Esophagus squamous epithelium (tissue), 5 donors: ENCODE measurements at regions not wholly inside any gene's neighbourhood (a gene's known extent, or its start where the extent isn't known, plus 50 kb on each side); places are given as distances from the start of the nearest gene placed in this dataset.

Source experiments
- DNase-seq: peaks from one replicate; lab custom pipeline; 2025; lab: John Stamatoyannopoulos, UW
- H3K27ac ChIP-seq, 4 donors: fragments of 200-600 bp; sonication (generic); one replicate each; pipeline ENCODE4 v1.5.1; 2016 to 2019; ENCODE audit warnings: mild to moderate bottlenecking in 1 of 4
- H3K27me3 ChIP-seq, 4 donors: fragments of 200-600 bp; sonication (generic); 1 replicate in 3 of 4; 2 replicates in 1 of 4; pipeline versions ENCODE4 v1.5.1 to v1.6.0; 2017 to 2021; ENCODE audit warnings: antibody characterized with exemption in 1 of 4
- H3K36me3 ChIP-seq, 3 donors: fragments of 200-600 bp; sonication (generic); one replicate each; pipeline ENCODE4 v1.5.1; 2016 to 2019
- H3K4me1 ChIP-seq, 3 donors: fragments of 200-600 bp; sonication (generic); one replicate each; pipeline ENCODE4 v1.5.1; 2017 to 2019
- H3K4me3 ChIP-seq, 4 donors: fragments of 200-600 bp; sonication (generic); 1 replicate in 3 of 4; 2 replicates in 1 of 4; pipeline ENCODE4 v1.5.1; 2016 to 2019; ENCODE audit warnings: mild to moderate bottlenecking in 2 of 4, moderate library complexity in 1 of 4
- H3K9me3 ChIP-seq, 3 donors: fragments of 200-600 bp; sonication (generic); one replicate each; pipeline ENCODE4 v1.5.1; 2016 to 2019
- CTCF ChIP-seq, 6 experiments: fragments of 450-650 bp in 4 of 6; fragments of 200-600 bp in 2 of 6; sonication (generic) in 2 of 6; IDR thresholded peaks; one replicate each; pipeline ENCODE4 v1.5.1; 2016 to 2019; ENCODE audit warnings: antibody characterized with exemption in 6 of 6, mild to moderate bottlenecking in 4 of 6, moderate library complexity in 4 of 6
- POLR2A ChIP-seq, 4 donors: fragments of 450-650 bp; IDR thresholded peaks; one replicate each; pipeline ENCODE4 v1.6.1; 2017; ENCODE audit warnings: antibody characterized with exemption in 4 of 4, mild to moderate bottlenecking in 4 of 4, moderate library complexity in 3 of 4
- WGBS, 2 donors: methylation state at CpG; one replicate each; pipeline ENCODE4 v1.1.5; 2018; 5-methylcytosine and 5-hydroxymethylcytosine counted together
- intact Hi-C: fragments of 100-400 bp; cut with DNase I; formaldehyde crosslinking; loops from one replicate; pipeline ENCODE4 v1.15.0; 2022
- donor health status: DM: yes; HTN: yes; CAD: no.

- Histone ChIP-seq H3K27me3 (no peaks in the 10 kb centered on the region), H3K36me3 (no peaks in the 10 kb centered on the region), H3K27ac (no peak overlapping the region), H3K4me3 (no peak overlapping the region), H3K4me1 (no peaks in the 10 kb centered on the region), H3K9me3 (peaks cover 0 to 3% (median 0%) of the 10 kb centered on the region in 3 donors)
- no peak for TF ChIP-seq POLR2A (IDR thresholded peaks at IDR 0.05)
- TF ChIP-seq CTCF (IDR thresholded peaks at IDR 0.05): no peak
- DNase-seq: no peak
- intact Hi-C loops: no loop called here
Observed at GRCh38 chr2:125562924-125563323, 1093.0 kb upstream of the GYPC start.

- no peaks in the 10 kb centered on the region for H3K27me3 ChIP-seq
- H3K4me3 ChIP-seq: no peak overlapping the region
- no peaks in the 10 kb centered on the region for H3K4me1 ChIP-seq
- TF ChIP-seq POLR2A (IDR thresholded peaks at IDR 0.05) (no peak), CTCF (IDR thresholded peaks at IDR 0.05) (no peak)
- 37 to 65% methylated on average over 4 of the region's 4 CpGs for WGBS, 2 donors
- H3K27ac ChIP-seq: no peak overlapping the region
- H3K36me3 ChIP-seq: no peaks in the 10 kb centered on the region
- DNase-seq: no peak
- intact Hi-C loops: no loop called here
- H3K9me3 ChIP-seq: peaks cover 0 to 3% (median 0%) of the 10 kb centered on the region in 3 donors
Observed at GRCh38 chr2:125564471-125564870, 1091.5 kb upstream of the GYPC start.

GRCh38 chr2:125566422-125566821, 1089.5 kb upstream of the GYPC start:
- intact Hi-C loops: no loop called here
- WGBS, 2 donors: 54 to 58% methylated on average over 3 of the region's 3 CpGs

GRCh38 chr2:125567100-125567499, 1088.9 kb upstream of the GYPC start:
- no peak overlapping the region for H3K27ac ChIP-seq
- no peak overlapping the region for H3K4me3 ChIP-seq
- intact Hi-C loops: no loop called here
- 62 to 67% methylated on average over 3 of the region's 3 CpGs for WGBS, 2 donors
- TF ChIP-seq POLR2A (IDR thresholded peaks at IDR 0.05): no peak
- TF ChIP-seq CTCF (IDR thresholded peaks at IDR 0.05): no peak
- H3K36me3 ChIP-seq: no peaks in the 10 kb centered on the region
- H3K27me3 ChIP-seq: no peaks in the 10 kb centered on the region
- peaks cover 0 to 3% (median 0%) of the 10 kb centered on the region in 3 donors for H3K9me3 ChIP-seq
- H3K4me1 ChIP-seq: no peaks in the 10 kb centered on the region
- DNase-seq: no peak

More at GRCh38 chr2:125566422-125566821, 1089.5 kb upstream of the GYPC start:
- Histone ChIP-seq H3K27me3 (no peaks in the 10 kb centered on the region), H3K9me3 (peaks cover 0 to 3% (median 0%) of the 10 kb centered on the region in 3 donors), H3K4me3 (no peak overlapping the region), H3K4me1 (no peaks in the 10 kb centered on the region), H3K27ac (no peak overlapping the region), H3K36me3 (no peaks in the 10 kb centered on the region)
- no peak for DNase-seq
- TF ChIP-seq CTCF (IDR thresholded peaks at IDR 0.05): no peak
- TF ChIP-seq POLR2A (IDR thresholded peaks at IDR 0.05): no peak

GRCh38 chr2:125572660-125573059, 1083.3 kb upstream of the GYPC start:
- no peak for TF ChIP-seq POLR2A (IDR thresholded peaks at IDR 0.05)
- no peak for TF ChIP-seq CTCF (IDR thresholded peaks at IDR 0.05)
- no peaks in the 10 kb centered on the region for H3K36me3 ChIP-seq
- H3K4me3 ChIP-seq: no peak overlapping the region
- H3K4me1 ChIP-seq: no peaks in the 10 kb centered on the region
- no peak for DNase-seq
- no peaks in the 10 kb centered on the region for H3K9me3 ChIP-seq
- H3K27ac ChIP-seq: no peak overlapping the region
- 42 to 57% methylated on average over 2 of the region's 2 CpGs for WGBS, 2 donors
- H3K27me3 ChIP-seq: no peaks in the 10 kb centered on the region
- intact Hi-C loops: no loop called here
